ENCODE measurements at regions not wholly inside any gene's neighbourhood (a gene's known extent, or its start where the extent isn't known, plus 50 kb on each side); places are given as distances from the start of the nearest gene placed in this dataset.
"Not testable (repeated sequence)": the region's sequence is repeated elsewhere in the genome, so short reads cannot be mapped to it uniquely, and the experiment has no call there.

DNA sequence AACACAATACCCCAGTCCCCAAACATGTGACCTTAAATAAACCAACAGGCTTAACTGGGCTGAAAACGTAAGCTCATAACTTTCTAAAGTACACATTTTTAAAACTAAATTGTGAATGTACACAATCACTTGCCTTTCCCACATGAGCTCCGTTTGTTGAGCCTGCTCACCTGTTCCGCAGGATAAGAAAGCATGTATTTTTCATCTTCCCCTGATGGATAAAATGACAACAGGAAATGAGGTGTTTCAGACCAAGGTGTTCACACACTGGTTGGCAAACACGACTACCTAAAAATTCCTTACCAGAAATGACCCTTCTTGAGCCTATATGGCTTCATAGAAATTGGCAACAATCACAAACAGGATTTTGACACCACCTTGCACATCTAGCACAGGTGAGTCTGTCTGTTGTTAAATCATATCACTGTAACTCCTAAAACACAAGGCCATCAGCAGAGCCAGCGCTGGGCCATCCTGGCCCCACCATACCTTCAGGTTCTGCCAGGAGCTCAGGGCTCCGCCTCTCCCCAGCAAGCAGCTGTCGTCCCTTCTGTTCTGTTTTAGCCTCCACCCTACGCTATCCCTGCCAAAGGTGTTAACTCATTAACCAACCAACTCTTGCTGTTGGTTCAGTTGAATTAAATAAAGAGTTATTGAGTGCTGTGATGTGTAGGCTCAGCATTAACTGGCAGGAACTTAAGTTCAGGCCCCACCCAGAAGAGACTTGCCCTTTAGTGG lies 73.6 kb upstream of the RNF32 start:
- ChIA-PET POLR2A (no interaction called here), CTCF (no interaction called here)
- H3K4me3 Mint-ChIP-seq: no peak overlapping the region
- H3K9me3 Mint-ChIP-seq (ENCODE audit: insufficient read depth): peaks cover 7% of the 10 kb centered on the region
- H3K27ac Mint-ChIP-seq: no peak overlapping the region
- ATAC-seq (no peak), DNase-seq (no peak)
- H3K27me3 Mint-ChIP-seq (ENCODE audit: low read depth): peaks cover 9% of the 10 kb centered on the region
- H3K4me1 Mint-ChIP-seq (ENCODE audit: low read depth): no peaks in the 10 kb centered on the region
- H3K36me3 Mint-ChIP-seq (ENCODE audit: low read depth): no peaks in the 10 kb centered on the region

DNA sequence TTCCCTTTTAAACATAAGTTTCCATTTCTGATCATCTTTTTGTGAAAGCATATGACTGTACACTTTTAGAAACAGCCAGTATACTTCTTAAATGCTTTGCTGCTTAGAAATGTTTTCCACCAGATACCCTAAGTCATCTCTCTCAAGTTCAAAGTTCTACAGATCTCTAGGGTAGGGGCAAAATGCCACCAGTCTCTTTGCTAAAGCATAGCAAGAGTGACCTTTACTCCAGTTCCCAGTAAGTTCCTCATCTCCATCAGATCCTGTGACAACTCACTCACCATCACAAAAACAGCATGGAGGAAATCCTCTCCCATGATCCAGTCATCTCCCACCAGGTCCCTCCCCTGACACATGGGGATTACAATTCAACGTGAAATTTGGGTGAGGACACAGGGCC lies 75.6 kb upstream of the RNF32 start:
- ATAC-seq: not testable (repeated sequence)

DNA sequence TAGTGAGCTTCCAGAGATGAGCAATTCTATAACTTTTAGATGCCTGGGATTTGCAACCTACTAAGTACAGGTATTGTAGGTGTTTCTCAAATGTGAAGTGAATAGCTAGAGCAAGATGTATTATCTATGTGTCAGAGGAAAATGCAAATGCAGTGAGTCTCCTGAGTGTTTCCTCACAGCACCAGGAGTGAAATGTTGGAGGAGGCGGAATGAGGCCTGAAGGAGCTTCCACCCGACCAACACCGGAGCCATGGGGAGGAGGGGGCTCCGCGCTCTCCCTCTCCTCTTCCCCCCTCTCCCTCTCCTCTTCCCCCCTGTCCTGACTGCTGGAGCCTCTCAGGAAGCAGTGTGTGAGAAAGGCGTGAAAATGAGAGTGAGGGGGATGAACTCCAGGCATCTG lies 79.9 kb upstream of the RNF32 start:
- Mint-ChIP-seq H3K4me1 (ENCODE audit: low read depth) (no peaks in the 10 kb centered on the region), H3K4me3 (no peak overlapping the region), H3K36me3 (ENCODE audit: low read depth) (no peaks in the 10 kb centered on the region), H3K9me3 (ENCODE audit: insufficient read depth) (peaks cover 7% of the 10 kb centered on the region), H3K27me3 (ENCODE audit: low read depth) (peaks cover 7% of the 10 kb centered on the region), H3K27ac (no peak overlapping the region)
- DNase-seq (no peak), ATAC-seq (no peak)
- CTCF ChIA-PET: no interaction called here
- POLR2A ChIA-PET: no interaction called here

More for the DNA sequence above, 75.6 kb upstream of the RNF32 start:
- H3K27ac Mint-ChIP-seq; DNase-seq; H3K4me1 Mint-ChIP-seq (ENCODE audit: low read depth); H3K4me3 Mint-ChIP-seq; H3K9me3 Mint-ChIP-seq (ENCODE audit: insufficient read depth); H3K36me3 Mint-ChIP-seq (ENCODE audit: low read depth); POLR2A ChIA-PET; CTCF ChIA-PET: not testable (repeated sequence)
- H3K27me3 Mint-ChIP-seq (ENCODE audit: low read depth): peaks cover 16% of the 10 kb centered on the region

DNA sequence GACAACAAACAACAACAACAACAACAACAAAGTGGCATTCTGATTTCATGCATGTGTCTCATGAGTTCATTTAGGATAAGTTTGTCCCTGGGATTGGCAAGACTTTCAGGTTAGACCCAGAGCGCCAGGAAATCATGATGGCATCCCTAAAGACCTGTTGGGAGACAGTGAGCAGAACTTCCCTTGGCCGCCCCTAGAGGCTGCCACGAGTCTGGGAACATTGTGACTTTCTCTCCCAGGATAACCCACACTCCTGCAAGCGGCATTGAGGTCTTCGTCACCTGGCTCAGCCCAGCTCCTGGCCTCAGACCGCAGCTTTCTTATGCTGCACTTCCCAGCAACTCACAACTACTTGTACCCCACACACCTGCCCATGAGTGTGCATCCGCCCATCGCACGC lies 80.5 kb upstream of the RNF32 start:
- ATAC-seq (no peak), DNase-seq (no peak)
- no peaks in the 10 kb centered on the region for H3K36me3 Mint-ChIP-seq (ENCODE audit: low read depth)
- no peak overlapping the region for H3K4me3 Mint-ChIP-seq
- peaks cover 7% of the 10 kb centered on the region for H3K9me3 Mint-ChIP-seq (ENCODE audit: insufficient read depth)
- ChIA-PET CTCF (no interaction called here), POLR2A (no interaction called here)
- no peak overlapping the region for H3K27ac Mint-ChIP-seq
- H3K4me1 Mint-ChIP-seq (ENCODE audit: low read depth): no peaks in the 10 kb centered on the region
- H3K27me3 Mint-ChIP-seq (ENCODE audit: low read depth): peaks cover 7% of the 10 kb centered on the region

DNA sequence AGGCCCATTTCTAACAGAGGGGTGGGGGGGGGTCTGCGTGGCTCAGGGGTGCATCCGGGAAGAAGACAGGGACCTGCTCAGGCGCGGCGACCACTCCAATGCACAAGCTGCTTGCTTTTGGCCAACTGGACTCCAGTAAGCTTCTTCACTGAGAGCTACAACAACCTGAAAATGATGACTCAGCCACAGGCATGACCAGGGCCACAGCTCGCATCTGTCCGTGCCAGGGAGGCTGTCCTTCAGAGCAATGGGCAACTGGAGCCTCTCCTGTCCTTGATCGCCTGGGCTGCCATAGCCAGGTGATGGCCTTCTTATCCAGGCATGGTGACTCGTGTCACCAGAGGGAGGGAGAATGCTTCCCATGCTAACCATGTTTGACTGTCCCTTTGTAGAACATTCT lies 81.6 kb upstream of the RNF32 start:
- Mint-ChIP-seq H3K4me1 (ENCODE audit: low read depth) (no peaks in the 10 kb centered on the region), H3K9me3 (ENCODE audit: insufficient read depth) (peaks cover 3% of the 10 kb centered on the region), H3K27ac (no peak overlapping the region), H3K4me3 (no peak overlapping the region), H3K27me3 (ENCODE audit: low read depth) (peaks cover 7% of the 10 kb centered on the region), H3K36me3 (ENCODE audit: low read depth) (no peaks in the 10 kb centered on the region)
- DNase-seq (no peak), ATAC-seq (no peak)
- POLR2A ChIA-PET: interaction anchor here (0.7 kb wide), 1 partner anchor 1840 kb away, joined by 3 read pairs; no protein-coding TSS in a partner anchor
- CTCF ChIA-PET: no interaction called here

DNA sequence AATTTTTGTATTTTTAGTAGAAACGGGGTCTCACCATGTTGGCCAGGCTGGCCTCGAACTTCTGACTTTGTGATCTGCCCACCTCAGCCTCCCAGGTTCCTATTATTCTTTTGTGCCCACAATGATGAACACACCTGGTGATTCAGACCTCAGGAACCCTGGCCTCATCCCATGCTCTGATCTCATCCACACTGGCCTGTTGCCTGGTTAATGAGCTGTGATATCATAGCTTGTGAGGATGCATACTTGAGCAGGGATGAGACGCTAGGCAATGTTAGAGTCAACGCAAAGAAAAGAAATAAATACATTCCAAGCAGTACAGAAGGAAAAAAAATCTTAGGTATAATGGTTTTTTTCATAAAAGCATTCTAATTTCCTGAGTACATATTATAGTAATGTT lies 82.4 kb upstream of the RNF32 start:
- H3K36me3 Mint-ChIP-seq (ENCODE audit: low read depth): no peaks in the 10 kb centered on the region
- no peaks in the 10 kb centered on the region for H3K4me1 Mint-ChIP-seq (ENCODE audit: low read depth)
- ATAC-seq (no peak), DNase-seq (no peak)
- POLR2A ChIA-PET: interaction anchor here (0.6 to 0.7 kb wide), 2 partner anchors 94 to 1841 kb away, joined by 3 read pairs; no protein-coding TSS in a partner anchor
- H3K27ac Mint-ChIP-seq: no peak overlapping the region
- H3K27me3 Mint-ChIP-seq (ENCODE audit: low read depth): peaks cover 7% of the 10 kb centered on the region
- H3K9me3 Mint-ChIP-seq (ENCODE audit: insufficient read depth): no peaks in the 10 kb centered on the region
- no peak overlapping the region for H3K4me3 Mint-ChIP-seq
- CTCF ChIA-PET: no interaction called here

DNA sequence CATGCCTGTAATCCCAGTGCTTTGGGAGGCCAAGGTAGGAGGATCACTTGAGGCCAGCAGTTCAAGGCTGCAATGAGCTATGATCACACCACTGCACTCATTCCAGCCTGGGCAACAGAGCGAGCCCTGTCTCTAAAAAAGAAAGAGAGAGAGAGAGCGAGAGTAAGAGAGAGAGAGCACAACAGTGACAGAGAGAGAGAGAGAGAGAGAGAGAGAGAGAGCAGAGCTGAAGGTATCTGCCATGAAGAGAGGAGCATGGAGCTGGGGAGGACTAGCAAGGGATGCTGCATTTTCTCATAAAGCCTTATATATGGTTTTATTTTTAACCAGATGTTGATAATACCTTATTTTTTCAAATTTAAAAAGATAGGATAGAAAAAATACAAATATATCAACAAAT lies 84.5 kb upstream of the RNF32 start:
- Mint-ChIP-seq H3K9me3 (ENCODE audit: insufficient read depth) (no peaks in the 10 kb centered on the region), H3K4me1 (ENCODE audit: low read depth) (no peaks in the 10 kb centered on the region), H3K27ac (no peak overlapping the region), H3K36me3 (ENCODE audit: low read depth) (no peaks in the 10 kb centered on the region), H3K27me3 (ENCODE audit: low read depth) (peaks cover 5% of the 10 kb centered on the region), H3K4me3 (no peak overlapping the region)
- CTCF ChIA-PET: interaction anchor here (0.6 kb wide), 1 partner anchor 21 kb away, joined by 3 read pairs; no protein-coding TSS in a partner anchor
- POLR2A ChIA-PET: no interaction called here
- ATAC-seq (no peak), DNase-seq (no peak)

DNA sequence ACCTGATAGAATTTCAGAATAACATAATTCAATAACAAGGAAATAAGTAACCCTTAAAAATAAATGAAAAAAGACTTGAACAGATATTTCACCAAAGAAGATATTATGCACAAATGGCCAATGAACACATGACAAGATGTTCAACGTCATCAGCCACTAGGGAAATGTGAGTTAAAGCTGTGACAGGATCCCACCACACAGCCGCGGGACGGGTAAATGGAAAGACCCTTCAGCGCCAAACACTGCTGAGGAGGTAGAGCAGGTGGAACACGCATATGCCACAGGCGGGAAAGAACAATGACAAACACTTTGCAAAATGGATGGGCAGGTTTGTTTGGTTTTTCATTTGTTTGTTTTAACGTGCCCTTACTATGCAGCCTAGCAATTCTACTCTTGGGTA lies 86.1 kb upstream of the RNF32 start:
- H3K27me3 Mint-ChIP-seq (ENCODE audit: low read depth): peaks cover 3% of the 10 kb centered on the region
- H3K4me3 Mint-ChIP-seq: no peak overlapping the region
- H3K4me1 Mint-ChIP-seq (ENCODE audit: low read depth): no peaks in the 10 kb centered on the region
- H3K36me3 Mint-ChIP-seq (ENCODE audit: low read depth): no peaks in the 10 kb centered on the region
- no peak for DNase-seq
- ATAC-seq: no peak
- CTCF ChIA-PET: no interaction called here
- no peaks in the 10 kb centered on the region for H3K9me3 Mint-ChIP-seq (ENCODE audit: insufficient read depth)
- H3K27ac Mint-ChIP-seq: no peak overlapping the region
- POLR2A ChIA-PET: no interaction called here

DNA sequence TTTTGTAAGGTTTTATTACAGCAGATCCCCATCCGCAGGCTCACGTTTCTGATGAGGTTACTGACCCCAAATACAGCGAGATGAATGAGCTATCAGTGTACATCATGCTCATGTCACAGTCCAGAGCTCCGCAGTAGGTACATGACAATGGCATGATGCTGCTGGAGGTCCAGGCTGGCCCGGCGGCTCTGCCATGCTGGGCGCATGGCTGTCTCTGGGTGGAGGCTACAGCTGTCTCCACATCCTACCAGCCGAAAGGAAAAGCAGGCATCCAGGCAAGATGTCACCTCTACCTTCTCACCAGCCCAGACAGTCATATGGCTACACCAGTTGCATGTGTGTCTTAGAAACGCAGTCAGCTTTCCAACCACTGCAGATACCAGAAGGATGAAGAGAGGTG lies 90.9 kb upstream of the RNF32 start:
- peaks cover 8% of the 10 kb centered on the region for H3K27me3 Mint-ChIP-seq (ENCODE audit: low read depth)
- ChIA-PET CTCF (no interaction called here), POLR2A (no interaction called here)
- H3K36me3 Mint-ChIP-seq (ENCODE audit: low read depth): no peaks in the 10 kb centered on the region
- no peak overlapping the region for H3K4me3 Mint-ChIP-seq
- no peak for ATAC-seq
- H3K4me1 Mint-ChIP-seq (ENCODE audit: low read depth): peaks cover 1% of the 10 kb centered on the region
- no peak overlapping the region for H3K27ac Mint-ChIP-seq
- no peak for DNase-seq
- H3K9me3 Mint-ChIP-seq (ENCODE audit: insufficient read depth): peaks cover 5% of the 10 kb centered on the region

DNA sequence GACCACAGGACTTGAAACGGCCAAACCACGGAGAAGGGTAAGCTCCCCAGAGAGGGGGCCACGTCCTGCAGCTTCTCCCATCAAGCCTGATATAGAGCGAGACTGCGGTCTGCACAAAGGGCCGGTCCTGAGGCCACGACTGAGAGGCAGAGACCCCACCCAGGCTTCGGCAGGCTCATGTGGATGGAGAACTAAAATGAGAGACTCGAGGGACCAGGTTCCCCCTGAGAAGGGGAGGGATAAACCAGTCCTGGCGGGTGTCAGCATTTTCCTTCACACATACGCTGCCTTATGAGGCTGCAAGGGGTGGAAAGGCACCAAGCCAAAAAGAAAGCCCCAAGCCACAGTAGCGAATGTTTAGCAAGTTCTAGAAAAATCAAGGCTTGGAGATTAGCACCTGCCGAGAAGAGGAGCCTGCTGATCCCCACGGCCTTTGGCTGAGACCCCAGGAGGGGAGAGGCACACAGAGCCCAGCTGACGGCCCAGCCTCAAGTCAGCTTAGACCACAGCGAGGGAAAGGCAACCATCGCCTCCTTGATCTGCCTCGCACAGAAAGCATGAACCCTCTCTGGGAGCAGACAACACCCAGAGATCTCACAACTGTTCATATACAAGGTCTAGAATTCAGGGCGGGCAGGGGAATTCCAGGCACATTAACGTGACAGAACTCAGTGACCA lies 92.6 kb upstream of the RNF32 start:
- no peak overlapping the region for H3K4me3 Mint-ChIP-seq
- no peak for ATAC-seq

DNA sequence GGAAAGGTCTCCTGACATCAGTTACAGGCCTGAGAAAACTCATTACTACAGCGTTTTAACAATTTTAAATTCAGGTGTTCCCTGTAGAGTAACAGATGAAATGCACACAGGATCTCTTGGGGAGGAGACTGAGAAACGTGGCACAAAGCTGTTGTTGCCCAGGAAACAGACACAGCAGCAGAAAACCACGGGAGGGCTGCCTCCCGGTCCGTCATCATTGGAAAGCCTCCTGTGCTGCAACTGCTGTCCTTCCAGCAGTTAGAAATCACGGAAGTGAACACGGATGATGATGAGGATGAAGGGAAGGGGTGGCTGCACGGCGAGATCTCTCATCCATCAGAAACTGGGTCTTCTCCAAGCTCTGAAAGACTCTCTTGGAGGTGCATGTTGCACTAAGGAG lies 94.6 kb upstream of the RNF32 start:
- DNase-seq (no peak), ATAC-seq (no peak)
- no peak overlapping the region for H3K4me3 Mint-ChIP-seq
- POLR2A ChIA-PET: no interaction called here
- H3K4me1 Mint-ChIP-seq (ENCODE audit: low read depth): peaks cover 1% of the 10 kb centered on the region
- no peaks in the 10 kb centered on the region for H3K36me3 Mint-ChIP-seq (ENCODE audit: low read depth)
- H3K27ac Mint-ChIP-seq: no peak overlapping the region
- peaks cover 5% of the 10 kb centered on the region for H3K9me3 Mint-ChIP-seq (ENCODE audit: insufficient read depth)
- CTCF ChIA-PET: no interaction called here
- peaks cover 11% of the 10 kb centered on the region for H3K27me3 Mint-ChIP-seq (ENCODE audit: low read depth)

More for the DNA sequence above, 92.6 kb upstream of the RNF32 start:
- ChIA-PET CTCF (no interaction called here), POLR2A (no interaction called here)
- H3K27ac Mint-ChIP-seq: no peak overlapping the region
- peaks cover 5% of the 10 kb centered on the region for H3K9me3 Mint-ChIP-seq (ENCODE audit: insufficient read depth)
- no peaks in the 10 kb centered on the region for H3K36me3 Mint-ChIP-seq (ENCODE audit: low read depth)
- peaks cover 8% of the 10 kb centered on the region for H3K27me3 Mint-ChIP-seq (ENCODE audit: low read depth)
- no peak for DNase-seq
- peaks cover 1% of the 10 kb centered on the region for H3K4me1 Mint-ChIP-seq (ENCODE audit: low read depth)

DNA sequence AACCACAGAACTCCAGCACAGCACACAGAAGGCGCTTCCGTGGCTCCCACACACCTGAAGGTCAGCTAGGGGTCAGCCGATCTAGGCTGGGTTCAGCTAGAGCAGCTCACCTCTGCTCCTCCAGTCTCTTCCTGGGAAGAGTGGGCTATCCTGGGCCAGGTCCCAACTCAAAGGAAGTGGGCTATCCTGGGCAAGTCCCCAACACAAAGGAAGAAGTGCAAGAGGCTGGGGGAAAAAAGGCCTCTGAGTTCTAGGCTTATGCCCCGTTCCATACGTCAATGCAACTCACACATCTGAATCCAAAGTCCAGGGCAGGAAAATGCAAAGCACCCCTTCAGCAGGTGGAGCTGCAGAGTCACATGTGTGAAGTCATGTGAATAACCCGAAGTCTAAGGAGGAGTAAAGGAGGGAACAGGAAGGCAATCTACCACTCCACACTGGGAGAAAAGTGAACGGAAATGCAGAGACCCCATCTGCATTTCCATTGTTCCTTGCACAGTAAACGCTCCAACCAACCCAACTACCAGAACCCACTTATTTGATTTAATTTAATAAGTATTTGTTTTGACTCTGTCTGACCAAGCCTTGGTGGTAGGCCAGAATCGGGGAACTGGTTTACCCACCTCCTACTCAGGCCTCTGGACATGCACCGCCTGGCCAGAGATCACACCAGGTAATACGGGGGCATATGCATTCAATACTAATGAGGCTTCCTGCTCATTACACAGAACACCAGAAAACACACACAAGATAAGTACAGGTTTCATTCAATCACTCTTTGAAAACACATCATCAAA lies 95.5 kb upstream of the RNF32 start:
- no peak overlapping the region for H3K4me3 Mint-ChIP-seq
- ChIA-PET CTCF (no interaction called here), POLR2A (no interaction called here)
- no peak overlapping the region for H3K27ac Mint-ChIP-seq
- H3K4me1 Mint-ChIP-seq (ENCODE audit: low read depth): peaks cover 1% of the 10 kb centered on the region
- peaks cover 5% of the 10 kb centered on the region for H3K9me3 Mint-ChIP-seq (ENCODE audit: insufficient read depth)
- DNase-seq (no peak), ATAC-seq (no peak)
- no peaks in the 10 kb centered on the region for H3K36me3 Mint-ChIP-seq (ENCODE audit: low read depth)
- peaks cover 11% of the 10 kb centered on the region for H3K27me3 Mint-ChIP-seq (ENCODE audit: low read depth)

All from activated CD8-positive, alpha-beta T cell treated with anti-CD3 and anti-CD28 coated beads, Interleukin-2, amount 10 ng/mL, durations not matched to agents 7 days and 5 days (primary cell).